Esophagus mucosa (tissue), 1 donor: ENCODE measurements at regions not wholly inside any gene's neighbourhood (a gene's known extent, or its start where the extent isn't known, plus 50 kb on each side); places are given as distances from the start of the nearest gene placed in this dataset.
"Not testable (repeated sequence)": the region's sequence is repeated elsewhere in the genome, so short reads cannot be mapped to it uniquely, and the experiment has no call there.

ENCODE experiments used
- ATAC-seq: fragments of 200-7000 bp; cut with Tn5 transposase; one replicate; pipeline ENCODE4 v1.9.1; 2020
- donor health status: DM: yes; HTN: yes; CAD: no.

GRCh38 chr2:31660812-31661335, 80.1 kb upstream of the SRD5A2 start:
- no peak for ATAC-seq

GRCh38 chr2:31660165-31660564, 79.4 kb upstream of the SRD5A2 start:
- no peak for ATAC-seq

- no peak for ATAC-seq
These were observed 73.5 kb upstream of the SRD5A2 start for GRCh38 chr2:31654241-31654640.

DNA sequence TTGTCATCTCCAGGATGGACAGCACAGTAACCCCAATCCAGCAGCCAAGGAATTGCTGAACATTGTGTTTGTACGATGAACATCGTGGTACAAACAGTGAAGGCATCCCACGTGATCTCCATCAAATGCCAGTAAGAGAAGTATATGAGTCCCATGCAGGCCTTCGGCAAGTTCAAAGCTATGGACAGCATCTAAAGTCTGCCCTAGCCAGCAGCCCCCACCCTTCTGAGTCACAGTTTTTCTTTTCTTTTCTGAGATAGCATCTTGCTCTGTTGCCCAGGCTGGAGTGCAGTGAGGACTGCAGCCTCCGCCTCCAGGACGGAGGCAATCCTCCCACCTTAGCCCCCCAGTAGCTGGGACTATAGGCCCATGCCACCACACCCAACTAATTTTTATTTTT, 71.0 kb upstream of the SRD5A2 start:
- no peak for ATAC-seq

- ATAC-seq = no peak
These were observed 70.5 kb upstream of the SRD5A2 start for GRCh38 chr2:31651267-31651666.

DNA sequence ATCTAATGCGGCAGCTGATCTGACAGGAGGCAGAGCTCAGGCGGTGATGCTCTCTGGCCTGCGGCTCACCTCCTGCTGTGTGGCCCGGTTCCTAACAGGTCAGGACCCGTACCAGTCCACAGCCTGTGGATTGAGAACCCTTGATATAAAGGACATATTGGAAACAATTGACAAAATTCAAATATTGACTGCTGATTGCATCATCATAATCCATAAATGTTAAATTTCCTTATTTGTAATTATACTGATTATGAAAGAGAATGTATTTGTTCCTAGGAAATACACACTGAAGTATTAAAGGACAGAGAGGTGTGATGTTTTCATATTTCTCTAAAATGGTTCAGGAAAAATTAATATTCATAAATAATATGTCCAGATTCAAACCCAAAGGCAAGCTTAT, 63.8 kb upstream of the SRD5A2 start:
- ATAC-seq = no peak

- ATAC-seq = no peak
These were observed 62.0 kb upstream of the SRD5A2 start for GRCh38 chr2:31642707-31643106.

DNA sequence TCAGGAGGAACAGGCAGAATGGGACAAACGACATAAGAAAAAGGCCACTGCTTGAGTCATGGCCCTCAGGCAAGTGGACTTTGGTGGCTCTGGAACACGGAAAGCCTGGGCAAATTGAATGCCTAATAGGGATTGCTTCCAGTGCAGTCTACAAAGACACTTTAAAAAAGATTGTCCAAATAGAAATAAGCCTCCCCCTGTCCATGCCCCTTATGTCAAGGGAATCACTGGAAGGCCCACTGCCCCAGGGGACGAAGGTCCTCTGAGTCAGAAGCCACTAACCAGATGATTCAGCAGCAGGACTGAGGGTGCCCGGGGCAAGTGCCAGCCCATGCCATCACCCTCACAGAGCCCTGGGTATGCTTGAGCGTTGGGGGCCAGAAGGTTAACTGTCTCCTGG, 51.5 kb upstream of the SRD5A2 start:
- not testable (repeated sequence) for ATAC-seq
